Pancreas (tissue), 10 donors: ENCODE measurements at regions not wholly inside any gene's neighbourhood (a gene's known extent, or its start where the extent isn't known, plus 50 kb on each side); places are given as distances from the start of the nearest gene placed in this dataset.

Experiments
- ATAC-seq, 4 donors: fragments of 200-7000 bp; cut with Tn5 transposase; one replicate each; pipeline versions ENCODE4 v1.8.0 to v1.9.1; 2020; ENCODE audit warnings: mild to moderate bottlenecking in 4 of 4, moderate library complexity in 4 of 4
- DNase-seq, 6 donors: peaks; one replicate each; pipeline ENCODE4 v3.0.0-alpha.2; 2020
- FAIRE-seq: peaks from 2 replicates; lab custom pipeline; 2012; peaks lifted over from hg19 to GRCh38; lab: Jason Lieb, UNC
- H3K27ac ChIP-seq, 4 donors: fragments of 200-600 bp; sonication (generic); 1 replicate in 3 of 4; 2 replicates in 1 of 4; pipeline versions ENCODE4 v1.5.0 to v1.8.0; 2020
- H3K27me3 ChIP-seq, 4 donors: fragments of 200-600 bp; one replicate each; pipeline ENCODE4 v1.8.0; 2021
- H3K36me3 ChIP-seq, 3 donors: fragments of 200-600 bp; sonication (generic) in 1 of 3; one replicate each; pipeline versions ENCODE4 v1.5.0 to v1.8.0; 2020 to 2021
- H3K4me1 ChIP-seq, 3 donors: fragments of 200-600 bp; one replicate each; pipeline ENCODE4 v1.8.0; 2021
- H3K4me3 ChIP-seq, 4 donors: fragments of 200-600 bp; sonication (generic) in 2 of 4; one replicate each; pipeline versions ENCODE4 v1.5.0 to v1.8.0; 2020 to 2021
- H3K9me3 ChIP-seq, 4 donors: fragments of 200-600 bp; one replicate each; pipeline ENCODE4 v1.8.0; 2021
- WGBS, 2 donors: extraction: QIAGEN DNeasy Blood & Tissue Kit; methylation state at CpG; one replicate each; pipeline ENCODE4 v1.1.7; 2013; 5-methylcytosine and 5-hydroxymethylcytosine counted together
- intact Hi-C, 3 donors: fragments of 100-400 bp; cut with DNase I; formaldehyde crosslinking; loops; one replicate each; pipeline versions ENCODE4 v1.11.1 to v1.14.2; 2022
- TF ChIP-seq, protein P1 (sequence below), 4 donors: fragments of 200-600 bp; sonication (generic) in 3 of 4; IDR thresholded peaks; one replicate each; pipeline versions ENCODE4 v1.5.0 to v1.8.0; 2021; ENCODE audit warnings: antibody characterized with exemption in 4 of 4
- donor health status: healthy with polysubstance abuse.
- donor health status: DM: no; HTN: no; CAD: no; lungs with moderate emphysema.
- donor health status: DM: no; HTN: no; CAD: no.
- donor health status: control.
- donor health status: control.
- donor health status: Bipolar disorder and iron deficiency.
- donor health status: DM: yes; HTN: yes; CAD: no.
- donor health status: DM: no; HTN: no; CAD: no.
- donor health status: DM: no; HTN: no; CAD: no.
- donor health status: DM: yes; HTN: yes; CAD: no.

DNA sequence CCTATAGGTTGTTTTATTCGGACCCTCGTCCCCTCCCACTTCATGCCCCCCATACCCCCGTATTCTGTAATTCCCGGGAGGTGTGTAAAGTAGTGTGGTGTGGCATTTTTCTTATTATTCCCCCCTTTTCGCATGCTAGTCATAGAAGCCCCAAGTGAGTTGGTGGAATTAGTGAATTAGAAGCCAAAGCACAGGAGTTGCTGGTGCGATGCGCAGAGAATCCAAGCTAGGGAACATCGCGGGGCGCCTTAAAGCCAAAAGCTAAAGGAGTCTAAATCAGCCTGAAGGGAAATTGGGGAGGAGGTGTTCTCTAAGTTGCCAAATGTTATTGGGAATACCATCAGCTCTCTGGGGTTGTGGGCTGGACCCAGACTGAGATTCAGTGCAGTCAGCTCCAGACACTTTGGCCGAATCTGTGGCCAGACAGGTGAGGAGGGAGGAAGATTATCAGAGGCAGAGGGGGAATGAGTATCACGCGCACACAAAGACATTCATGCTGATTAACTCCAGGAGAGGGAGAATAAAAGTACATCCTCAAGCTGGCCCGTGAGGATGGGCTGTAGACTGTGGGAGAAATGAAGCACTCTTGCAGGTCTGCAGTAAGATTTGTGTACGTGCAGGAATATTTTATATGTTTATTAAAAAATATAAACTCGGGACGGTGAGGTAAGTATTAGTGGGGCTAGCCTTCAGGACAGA, 102.8 kb upstream of the HSD17B12 start:
- H3K36me3 ChIP-seq: no peaks in the 10 kb centered on the region
- ATAC-seq (no peak), DNase-seq (no peak), FAIRE-seq (no peak)
- TF ChIP-seq, protein P1, sequence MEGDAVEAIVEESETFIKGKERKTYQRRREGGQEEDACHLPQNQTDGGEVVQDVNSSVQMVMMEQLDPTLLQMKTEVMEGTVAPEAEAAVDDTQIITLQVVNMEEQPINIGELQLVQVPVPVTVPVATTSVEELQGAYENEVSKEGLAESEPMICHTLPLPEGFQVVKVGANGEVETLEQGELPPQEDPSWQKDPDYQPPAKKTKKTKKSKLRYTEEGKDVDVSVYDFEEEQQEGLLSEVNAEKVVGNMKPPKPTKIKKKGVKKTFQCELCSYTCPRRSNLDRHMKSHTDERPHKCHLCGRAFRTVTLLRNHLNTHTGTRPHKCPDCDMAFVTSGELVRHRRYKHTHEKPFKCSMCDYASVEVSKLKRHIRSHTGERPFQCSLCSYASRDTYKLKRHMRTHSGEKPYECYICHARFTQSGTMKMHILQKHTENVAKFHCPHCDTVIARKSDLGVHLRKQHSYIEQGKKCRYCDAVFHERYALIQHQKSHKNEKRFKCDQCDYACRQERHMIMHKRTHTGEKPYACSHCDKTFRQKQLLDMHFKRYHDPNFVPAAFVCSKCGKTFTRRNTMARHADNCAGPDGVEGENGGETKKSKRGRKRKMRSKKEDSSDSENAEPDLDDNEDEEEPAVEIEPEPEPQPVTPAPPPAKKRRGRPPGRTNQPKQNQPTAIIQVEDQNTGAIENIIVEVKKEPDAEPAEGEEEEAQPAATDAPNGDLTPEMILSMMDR (IDR thresholded peaks at IDR 0.05): no peak
- H3K27me3 ChIP-seq: peaks cover 0 to 58% (median 3%) of the 10 kb centered on the region in 4 donors
- H3K4me1 ChIP-seq: peaks cover 10 to 19% (median 11%) of the 10 kb centered on the region in 3 donors
- WGBS, 2 donors: 7 to 8% methylated on average over 17 of the region's 17 CpGs
- H3K27ac ChIP-seq: no peak overlapping the region
- H3K9me3 ChIP-seq: no peaks in the 10 kb centered on the region
- H3K4me3 ChIP-seq: no peak overlapping the region
- intact Hi-C loops: no loop called here

DNA sequence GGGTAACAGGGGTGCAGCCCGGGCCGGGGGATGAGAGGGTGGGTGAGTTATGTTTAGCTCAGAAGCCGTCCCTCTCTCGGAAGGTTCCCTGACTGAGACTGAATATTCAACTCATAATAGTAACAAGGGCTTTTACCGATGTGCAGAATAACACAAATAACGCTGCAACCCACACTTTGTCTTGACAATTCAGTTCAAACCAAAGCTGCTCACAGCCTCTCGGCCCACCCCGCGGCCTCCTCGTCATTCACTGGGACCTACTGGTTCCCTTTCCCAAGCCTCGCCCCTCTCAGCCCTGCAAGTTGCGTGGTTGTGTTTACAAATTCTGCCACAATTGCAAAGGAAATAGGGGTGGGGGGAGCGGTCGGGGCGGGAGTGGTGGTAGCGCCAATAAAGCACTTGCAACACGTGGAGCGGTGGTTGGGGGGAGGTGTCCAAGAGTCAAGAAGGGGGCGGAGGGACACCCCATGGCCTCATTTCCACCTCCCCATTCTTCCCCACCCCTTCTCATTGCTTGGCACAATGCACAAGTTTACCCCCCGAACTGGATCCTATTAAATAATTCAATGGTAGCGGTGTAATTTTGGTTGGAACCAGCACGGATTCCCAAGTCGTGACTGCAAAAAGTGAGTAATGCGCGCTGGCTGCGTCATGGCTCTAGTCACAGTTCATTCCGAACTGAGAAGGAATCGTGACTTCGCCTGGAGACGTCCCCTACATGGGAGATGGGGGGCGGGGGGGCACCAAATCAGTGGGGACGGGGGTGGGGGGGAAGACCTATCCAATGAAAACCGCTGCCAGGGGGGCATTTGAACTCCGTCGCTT, 102.0 kb upstream of the HSD17B12 start:
- Histone ChIP-seq H3K36me3 (no peaks in the 10 kb centered on the region), H3K4me1 (peaks cover 10 to 19% (median 11%) of the 10 kb centered on the region in 3 donors), H3K9me3 (no peaks in the 10 kb centered on the region), H3K27ac (no peak overlapping the region), H3K27me3 (peaks cover 0 to 55% (median 3%) of the 10 kb centered on the region in 4 donors), H3K4me3 (peak overlapping the region in 3 of 4 donors; percentile 33 to 60 (median 44))
- no peak for FAIRE-seq
- intact Hi-C loops: no loop called here
- DNase-seq: no peak
- no peak for ATAC-seq
- WGBS, 2 donors: 2 to 3% methylated on average over 33 to 35 of the region's 35 CpGs
- TF ChIP-seq, protein P1 (IDR thresholded peaks at IDR 0.05): no peak

DNA sequence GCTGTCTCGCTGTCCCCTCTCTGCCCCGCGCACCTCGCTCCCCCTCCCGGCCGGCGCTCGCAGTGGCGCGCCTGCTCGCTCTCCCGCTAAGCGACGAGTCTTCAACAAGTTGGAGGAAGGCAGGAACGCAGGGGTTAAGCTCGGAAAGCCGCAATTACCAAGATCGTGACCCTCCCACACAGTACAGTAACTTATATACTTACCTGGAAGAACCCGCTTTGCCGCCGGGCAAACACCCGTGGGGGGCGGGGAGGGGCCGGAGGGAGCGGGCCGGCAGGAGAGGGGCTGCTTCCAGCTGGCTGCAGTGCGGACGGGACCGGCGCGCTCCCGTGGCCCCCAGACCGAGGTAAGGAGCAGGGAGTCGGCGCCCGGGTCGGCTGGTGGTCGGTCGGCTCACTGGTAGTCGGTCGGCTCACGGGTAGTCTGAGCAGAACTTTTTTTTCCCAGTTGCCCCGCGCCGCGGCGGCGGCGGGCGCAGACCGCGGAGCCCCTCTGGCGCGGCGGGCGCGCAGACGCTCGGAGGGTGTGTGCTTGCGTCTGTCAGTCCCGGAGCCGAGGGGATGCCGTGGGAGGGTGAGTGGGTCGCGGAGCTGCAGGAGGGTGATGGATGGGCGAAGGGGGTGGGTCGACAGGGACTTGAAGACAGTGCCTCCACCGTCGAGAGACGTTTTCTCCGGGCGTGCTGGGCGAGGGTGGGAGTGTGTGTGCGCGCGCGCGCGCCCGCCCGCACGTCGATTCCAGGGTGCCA, 101.2 kb upstream of the HSD17B12 start:
- DNase-seq (peak in 2 of 6 donors; percentile 70 to 75), ATAC-seq (peak; percentile 36 to 45 (median 41)), FAIRE-seq (no peak)
- Histone ChIP-seq H3K4me1 (peaks cover 10 to 19% (median 11%) of the 10 kb centered on the region in 3 donors), H3K4me3 (peak overlapping the region; percentile 19 to 60 (median 38)), H3K36me3 (no peaks in the 10 kb centered on the region), H3K9me3 (no peaks in the 10 kb centered on the region), H3K27me3 (peaks cover 0 to 50% (median 3%) of the 10 kb centered on the region in 4 donors), H3K27ac (no peak overlapping the region)
- intact Hi-C loops: no loop called here
- WGBS, 2 donors: 0% methylated on average over 66 to 83 of the region's 83 CpGs
- TF ChIP-seq, protein P1 (IDR thresholded peaks at IDR 0.05): no peak

DNA sequence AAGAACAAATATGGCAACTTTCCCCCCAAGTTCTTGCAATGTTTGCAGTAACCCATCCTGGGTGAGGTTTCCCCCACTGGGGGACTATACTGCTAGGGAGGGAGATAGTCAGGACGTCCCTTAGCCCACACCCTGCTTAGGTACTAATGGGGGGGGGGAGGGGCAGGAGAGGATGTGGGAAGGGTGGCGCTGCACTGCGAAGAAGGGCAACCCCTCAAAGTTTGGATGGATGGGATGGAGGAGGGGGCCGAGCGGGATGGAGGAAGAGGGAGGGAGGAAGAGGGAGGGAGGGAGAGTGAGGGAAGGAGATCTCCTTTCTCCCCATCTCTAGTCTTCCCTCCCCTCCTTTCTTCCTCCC, 100.6 kb upstream of the HSD17B12 start:
- FAIRE-seq: no peak
- intact Hi-C loops: no loop called here
- TF ChIP-seq, protein P1 (IDR thresholded peaks at IDR 0.05): no peak
- no peaks in the 10 kb centered on the region for H3K9me3 ChIP-seq
- H3K27me3 ChIP-seq: peaks cover 0 to 47% (median 5%) of the 10 kb centered on the region in 4 donors
- WGBS, 2 donors: 0 to 1% methylated on average over 4 to 5 of the region's 5 CpGs
- H3K4me1 ChIP-seq: peaks cover 10 to 19% (median 11%) of the 10 kb centered on the region in 3 donors
- H3K36me3 ChIP-seq: no peaks in the 10 kb centered on the region
- no peak overlapping the region for H3K27ac ChIP-seq
- H3K4me3 ChIP-seq: peak overlapping the region; percentile 19 to 60 (median 38)
- no peak for ATAC-seq
- DNase-seq: no peak
